OCI-LY1 (cell line): ENCODE measurements at regions not wholly inside any gene's neighbourhood (a gene's known extent, or its start where the extent isn't known, plus 50 kb on each side); places are given as distances from the start of the nearest gene placed in this dataset.

Source experiments
- CTCF ChIP-seq: fragments of 200-600 bp; sonication (generic), shearing (Covaris generic); IDR thresholded peaks from 2 replicates; pipeline ENCODE4 v1.5.1; 2017; ENCODE audit warnings: mild to moderate bottlenecking, antibody characterized with exemption, low read length, moderate library complexity, mixed read lengths
- EZH2 ChIP-seq: fragments of 200-600 bp; sonication (generic), shearing (Covaris generic); IDR thresholded peaks from 2 replicates; pipeline ENCODE4 v1.8.0; 2017; ENCODE audit warnings: borderline replicate concordance, mixed run types, mild to moderate bottlenecking, antibody characterized with exemption, low read length, moderate library complexity, mixed read lengths

GRCh38 chr3:146801492-146801891, 196.3 kb upstream of the PLSCR5 start:
- TF ChIP-seq CTCF: no peak
- no peak for TF ChIP-seq EZH2
